HG03469 (cell line): ENCODE measurements at regions not wholly inside any gene's neighbourhood (a gene's known extent, or its start where the extent isn't known, plus 50 kb on each side); places are given as distances from the start of the nearest gene placed in this dataset.

Experiments
- ATAC-seq: cut with Tn5 transposase; IDR thresholded peaks from one replicate; pipeline ENCODE4 v1.9.1; 2021; ENCODE audit warnings: mild to moderate bottlenecking, moderate library complexity, moderate number of reproducible peaks; ENCODE audit not compliant: unreplicated experiment

GRCh38 chr4:111681270-111681669 is 464.0 kb upstream of the FAM241A start:
- ATAC-seq = no peak

GRCh38 chr4:111681751-111682150 is 463.5 kb upstream of the FAM241A start:
- no peak for ATAC-seq

- no peak for ATAC-seq
These were observed 460.0 kb upstream of the FAM241A start for GRCh38 chr4:111685205-111685604.

- no peak for ATAC-seq
These were observed 456.0 kb upstream of the FAM241A start for GRCh38 chr4:111689214-111689613.

GRCh38 chr4:111689731-111690130 is 455.5 kb upstream of the FAM241A start:
- no peak for ATAC-seq

- no peak for ATAC-seq
These were observed 451.5 kb upstream of the FAM241A start for GRCh38 chr4:111693758-111694157.

GRCh38 chr4:111695677-111696076 is 449.6 kb upstream of the FAM241A start:
- ATAC-seq = no peak

- no peak for ATAC-seq
These were observed 448.7 kb upstream of the FAM241A start for GRCh38 chr4:111696505-111696904.

GRCh38 chr4:111697176-111697942 is 447.9 kb upstream of the FAM241A start:
- ATAC-seq = no peak

GRCh38 chr4:111698361-111698760 is 446.9 kb upstream of the FAM241A start:
- ATAC-seq = no peak

GRCh38 chr4:111699165-111699564 is 446.1 kb upstream of the FAM241A start:
- ATAC-seq = no peak

- ATAC-seq = no peak
These were observed 444.2 kb upstream of the FAM241A start for GRCh38 chr4:111701102-111701501.

- no peak for ATAC-seq
These were observed 437.8 kb upstream of the FAM241A start for GRCh38 chr4:111707491-111707890.

GRCh38 chr4:111712093-111712677 is 433.1 kb upstream of the FAM241A start:
- no peak for ATAC-seq

GRCh38 chr4:111713276-111713675 is 432.0 kb upstream of the FAM241A start:
- ATAC-seq = no peak

GRCh38 chr4:111717921-111718320 is 427.3 kb upstream of the FAM241A start:
- ATAC-seq = no peak

GRCh38 chr4:111718763-111719559 is 426.3 kb upstream of the FAM241A start:
- no peak for ATAC-seq

- no peak for ATAC-seq
These were observed 424.4 kb upstream of the FAM241A start for GRCh38 chr4:111720866-111721265.

- no peak for ATAC-seq
These were observed 423.0 kb upstream of the FAM241A start for GRCh38 chr4:111722213-111722720.

GRCh38 chr4:111736516-111736915 is 408.7 kb upstream of the FAM241A start:
- no peak for ATAC-seq

- ATAC-seq = no peak
These were observed 400.4 kb upstream of the FAM241A start for GRCh38 chr4:111744847-111745246.

GRCh38 chr4:111748157-111748556 is 397.1 kb upstream of the FAM241A start:
- ATAC-seq = no peak
